ENCODE measurements at regions not wholly inside any gene's neighbourhood (a gene's known extent, or its start where the extent isn't known, plus 50 kb on each side); places are given as distances from the start of the nearest gene placed in this dataset.

DNA sequence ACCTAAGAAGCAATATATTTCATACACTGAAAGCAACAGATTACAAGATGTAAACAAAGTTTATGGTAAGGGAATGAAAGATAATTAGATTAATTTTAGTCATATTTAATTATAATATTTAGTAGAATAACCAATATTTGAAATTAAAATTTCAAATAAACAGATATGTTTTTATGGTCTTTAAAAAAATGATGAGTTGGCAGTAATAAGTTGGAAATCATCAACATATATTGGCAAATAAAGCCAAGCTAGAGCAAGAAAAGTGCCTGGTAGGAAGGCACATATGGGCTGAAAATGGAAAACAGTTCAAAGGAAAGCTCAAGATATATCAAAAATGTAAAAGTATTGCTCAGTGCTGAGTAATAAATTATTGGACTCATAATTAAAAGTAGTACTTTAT is 1274.0 kb downstream of the AMY1C start (continued):
- TF ChIP-seq SP1 (IDR thresholded peaks at IDR 0.05) (no peak), RAD21 (IDR thresholded peaks at IDR 0.05) (no peak), FOXA1 (IDR thresholded peaks at IDR 0.05) (no peak), HNF4A (conservative IDR thresholded peaks at IDR 0.05) (no peak), HNF4G (IDR thresholded peaks at IDR 0.05) (no peak)
- TF ChIP-seq, protein P1, sequence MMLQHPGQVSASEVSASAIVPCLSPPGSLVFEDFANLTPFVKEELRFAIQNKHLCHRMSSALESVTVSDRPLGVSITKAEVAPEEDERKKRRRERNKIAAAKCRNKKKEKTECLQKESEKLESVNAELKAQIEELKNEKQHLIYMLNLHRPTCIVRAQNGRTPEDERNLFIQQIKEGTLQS (IDR thresholded peaks at IDR 0.05) = no peak
- TF ChIP-seq, protein P2, sequence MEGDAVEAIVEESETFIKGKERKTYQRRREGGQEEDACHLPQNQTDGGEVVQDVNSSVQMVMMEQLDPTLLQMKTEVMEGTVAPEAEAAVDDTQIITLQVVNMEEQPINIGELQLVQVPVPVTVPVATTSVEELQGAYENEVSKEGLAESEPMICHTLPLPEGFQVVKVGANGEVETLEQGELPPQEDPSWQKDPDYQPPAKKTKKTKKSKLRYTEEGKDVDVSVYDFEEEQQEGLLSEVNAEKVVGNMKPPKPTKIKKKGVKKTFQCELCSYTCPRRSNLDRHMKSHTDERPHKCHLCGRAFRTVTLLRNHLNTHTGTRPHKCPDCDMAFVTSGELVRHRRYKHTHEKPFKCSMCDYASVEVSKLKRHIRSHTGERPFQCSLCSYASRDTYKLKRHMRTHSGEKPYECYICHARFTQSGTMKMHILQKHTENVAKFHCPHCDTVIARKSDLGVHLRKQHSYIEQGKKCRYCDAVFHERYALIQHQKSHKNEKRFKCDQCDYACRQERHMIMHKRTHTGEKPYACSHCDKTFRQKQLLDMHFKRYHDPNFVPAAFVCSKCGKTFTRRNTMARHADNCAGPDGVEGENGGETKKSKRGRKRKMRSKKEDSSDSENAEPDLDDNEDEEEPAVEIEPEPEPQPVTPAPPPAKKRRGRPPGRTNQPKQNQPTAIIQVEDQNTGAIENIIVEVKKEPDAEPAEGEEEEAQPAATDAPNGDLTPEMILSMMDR (IDR thresholded peaks at IDR 0.05; ENCODE audit: low read depth, low read length, missing input control) = no peak

GRCh38 chr1:105027838-105028471 is 1278.3 kb downstream of the AMY1C start:
- H3K4me3 ChIP-seq (ENCODE audit: low read depth in 1 of 3, low read length in 3 of 3) = no peak overlapping the region
- H3K9me3 ChIP-seq (ENCODE audit: control insufficient read depth in 4 of 4, low read length in 3 of 4) = no peaks in the 10 kb centered on the region
- H3K27me3 ChIP-seq (ENCODE audit: control insufficient read depth in 4 of 4, insufficient read depth in 4 of 4, low read length in 3 of 4) = no peaks in the 10 kb centered on the region
- H3K36me3 ChIP-seq (ENCODE audit: control insufficient read depth in 4 of 4, insufficient read depth in 3 of 4, low read depth in 1 of 4, low read length in 3 of 4) = no peaks in the 10 kb centered on the region
- 75% methylated on average over 3 of the region's 3 CpGs for WGBS
- DNase-seq (ENCODE audit: low spot score) = no peak
- no peak overlapping the region for H3K27ac ChIP-seq (ENCODE audit: low read depth in 1 of 2, low read length in 2 of 2)
- H3K4me1 ChIP-seq (ENCODE audit: control insufficient read depth in 4 of 4, insufficient read depth in 4 of 4, low read length in 3 of 4) = no peaks in the 10 kb centered on the region
- no peak overlapping the region for H3K9ac ChIP-seq (ENCODE audit: low read depth in 1 of 2, low read length in 2 of 2)
- TF ChIP-seq, protein P2 (IDR thresholded peaks at IDR 0.05; ENCODE audit: low read depth, low read length, missing input control) = no peak
- TF ChIP-seq SP1 (IDR thresholded peaks at IDR 0.05) (no peak), RAD21 (IDR thresholded peaks at IDR 0.05) (no peak), HNF4G (IDR thresholded peaks at IDR 0.05) (no peak), FOXA1 (IDR thresholded peaks at IDR 0.05) (no peak), JUND (IDR thresholded peaks at IDR 0.05) (no peak), RXRA (IDR thresholded peaks at IDR 0.05) (no peak), NR2F2 (IDR thresholded peaks at IDR 0.05) (no peak), ZBTB33 (IDR thresholded peaks at IDR 0.05) (no peak), EGR1 (IDR thresholded peaks at IDR 0.05; ENCODE audit: low read depth in 2 of 2) (no peak)
- TF ChIP-seq, protein P3, sequence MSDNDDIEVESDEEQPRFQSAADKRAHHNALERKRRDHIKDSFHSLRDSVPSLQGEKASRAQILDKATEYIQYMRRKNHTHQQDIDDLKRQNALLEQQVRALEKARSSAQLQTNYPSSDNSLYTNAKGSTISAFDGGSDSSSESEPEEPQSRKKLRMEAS (IDR thresholded peaks at IDR 0.05) = no peak
- TF ChIP-seq, protein P1 (IDR thresholded peaks at IDR 0.05) = no peak

Measured in liver (tissue), 8 donors.